OCI-LY1 (cell line): ENCODE measurements at regions not wholly inside any gene's neighbourhood (a gene's known extent, or its start where the extent isn't known, plus 50 kb on each side); places are given as distances from the start of the nearest gene placed in this dataset.

Experiments used
- CTCF ChIP-seq: fragments of 200-600 bp; sonication (generic), shearing (Covaris generic); IDR thresholded peaks from 2 replicates; pipeline ENCODE4 v1.5.1; 2017; ENCODE audit warnings: mild to moderate bottlenecking, antibody characterized with exemption, low read length, moderate library complexity, mixed read lengths
- EZH2 ChIP-seq: fragments of 200-600 bp; sonication (generic), shearing (Covaris generic); IDR thresholded peaks from 2 replicates; pipeline ENCODE4 v1.8.0; 2017; ENCODE audit warnings: borderline replicate concordance, mixed run types, mild to moderate bottlenecking, antibody characterized with exemption, low read length, moderate library complexity, mixed read lengths

GRCh38 chr4:179663641-179664429 lies 2221.6 kb upstream of the AGA start:
- no peak for TF ChIP-seq CTCF
- TF ChIP-seq EZH2 = no peak
